GM06990 (cell line): ENCODE measurements at regions not wholly inside any gene's neighbourhood (a gene's known extent, or its start where the extent isn't known, plus 50 kb on each side); places are given as distances from the start of the nearest gene placed in this dataset.
"Not testable (repeated sequence)": the region's sequence is repeated elsewhere in the genome, so short reads cannot be mapped to it uniquely, and the experiment has no call there.

Source experiments
- DNase-seq: peaks from one replicate; pipeline ENCODE4 v3.0.0-alpha.2; 2011; ENCODE audit not compliant: insufficient read length; ENCODE audit errors: extremely low read depth
- H3K27me3 ChIP-seq: replicated peaks from 2 replicates; pipeline ENCODE4 v1.6.0; 2011; ENCODE audit warnings: low read length; ENCODE audit not compliant: control insufficient read depth, insufficient read depth
- H3K36me3 ChIP-seq: 2 replicates; pipeline ENCODE4 v1.5.1; 2011; ENCODE audit warnings: low read length; ENCODE audit not compliant: control insufficient read depth, insufficient read depth
- H3K4me3 ChIP-seq: replicated peaks from 2 replicates; pipeline ENCODE4 v1.5.1; 2011; ENCODE audit warnings: low read depth, mild to moderate bottlenecking, control low read depth, low read length
- TF ChIP-seq, protein P1 (sequence below): IDR thresholded peaks from 2 replicates; pipeline ENCODE4 v1.5.1; 2011; ENCODE audit warnings: low read length, control low read depth, mild to moderate bottlenecking, inconsistent platforms; ENCODE audit not compliant: insufficient read depth, poor library complexity, severe bottlenecking

DNA sequence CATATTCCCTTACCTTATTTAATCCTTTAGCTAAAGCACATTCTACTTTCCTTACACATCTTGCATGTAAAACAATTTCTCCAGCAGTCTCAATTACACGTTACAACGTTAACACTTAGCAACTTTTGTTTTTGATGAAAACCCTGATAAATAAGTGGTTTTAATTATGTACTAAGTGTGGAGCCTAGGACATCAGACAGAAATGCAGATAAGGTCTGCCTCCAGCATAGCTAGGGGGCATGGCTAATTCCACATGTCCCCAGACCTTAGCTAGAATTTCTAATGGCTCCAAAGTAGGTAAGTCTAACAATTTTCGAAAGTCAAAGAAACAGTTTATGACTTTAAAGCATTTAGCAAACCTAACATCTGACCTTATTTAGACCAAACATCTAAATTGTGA is 77.4 kb upstream of the TERB2 start:
- Histone ChIP-seq H3K4me3 (peak overlapping the region; percentile 79), H3K27me3 (no peaks in the 10 kb centered on the region), H3K36me3 (peaks cover 13% of the 10 kb centered on the region)
- no peak for DNase-seq
- TF ChIP-seq, protein P1, sequence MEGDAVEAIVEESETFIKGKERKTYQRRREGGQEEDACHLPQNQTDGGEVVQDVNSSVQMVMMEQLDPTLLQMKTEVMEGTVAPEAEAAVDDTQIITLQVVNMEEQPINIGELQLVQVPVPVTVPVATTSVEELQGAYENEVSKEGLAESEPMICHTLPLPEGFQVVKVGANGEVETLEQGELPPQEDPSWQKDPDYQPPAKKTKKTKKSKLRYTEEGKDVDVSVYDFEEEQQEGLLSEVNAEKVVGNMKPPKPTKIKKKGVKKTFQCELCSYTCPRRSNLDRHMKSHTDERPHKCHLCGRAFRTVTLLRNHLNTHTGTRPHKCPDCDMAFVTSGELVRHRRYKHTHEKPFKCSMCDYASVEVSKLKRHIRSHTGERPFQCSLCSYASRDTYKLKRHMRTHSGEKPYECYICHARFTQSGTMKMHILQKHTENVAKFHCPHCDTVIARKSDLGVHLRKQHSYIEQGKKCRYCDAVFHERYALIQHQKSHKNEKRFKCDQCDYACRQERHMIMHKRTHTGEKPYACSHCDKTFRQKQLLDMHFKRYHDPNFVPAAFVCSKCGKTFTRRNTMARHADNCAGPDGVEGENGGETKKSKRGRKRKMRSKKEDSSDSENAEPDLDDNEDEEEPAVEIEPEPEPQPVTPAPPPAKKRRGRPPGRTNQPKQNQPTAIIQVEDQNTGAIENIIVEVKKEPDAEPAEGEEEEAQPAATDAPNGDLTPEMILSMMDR = no peak

DNA sequence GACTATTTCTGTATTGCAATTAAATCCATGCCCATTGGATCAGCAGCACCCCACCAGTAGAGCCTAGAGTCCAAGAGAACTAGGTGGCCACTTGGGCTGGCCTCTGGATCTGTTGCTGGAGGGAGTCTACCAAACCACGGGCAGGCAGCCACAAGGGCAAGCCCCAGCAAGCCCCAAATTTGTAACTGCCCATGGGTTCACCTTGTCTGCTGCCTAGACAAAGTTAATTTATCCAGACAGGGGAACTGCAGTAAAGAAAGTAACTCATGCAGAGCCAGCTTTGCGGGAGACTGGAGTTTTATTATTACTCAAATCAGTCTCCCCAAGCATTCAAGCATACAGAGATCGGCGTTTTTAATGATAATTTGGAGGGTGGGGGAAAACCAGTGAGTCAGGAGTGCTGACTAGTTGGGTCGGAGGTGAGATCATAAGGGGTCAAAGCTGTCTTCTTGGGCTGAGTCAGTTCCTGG is 74.0 kb upstream of the TERB2 start:
- TF ChIP-seq, protein P1 = no peak
- H3K27me3 ChIP-seq = no peaks in the 10 kb centered on the region
- H3K36me3 ChIP-seq = peaks cover 3% of the 10 kb centered on the region
- peak; percentile 81 for DNase-seq
- H3K4me3 ChIP-seq = peak overlapping the region; percentile 79

DNA sequence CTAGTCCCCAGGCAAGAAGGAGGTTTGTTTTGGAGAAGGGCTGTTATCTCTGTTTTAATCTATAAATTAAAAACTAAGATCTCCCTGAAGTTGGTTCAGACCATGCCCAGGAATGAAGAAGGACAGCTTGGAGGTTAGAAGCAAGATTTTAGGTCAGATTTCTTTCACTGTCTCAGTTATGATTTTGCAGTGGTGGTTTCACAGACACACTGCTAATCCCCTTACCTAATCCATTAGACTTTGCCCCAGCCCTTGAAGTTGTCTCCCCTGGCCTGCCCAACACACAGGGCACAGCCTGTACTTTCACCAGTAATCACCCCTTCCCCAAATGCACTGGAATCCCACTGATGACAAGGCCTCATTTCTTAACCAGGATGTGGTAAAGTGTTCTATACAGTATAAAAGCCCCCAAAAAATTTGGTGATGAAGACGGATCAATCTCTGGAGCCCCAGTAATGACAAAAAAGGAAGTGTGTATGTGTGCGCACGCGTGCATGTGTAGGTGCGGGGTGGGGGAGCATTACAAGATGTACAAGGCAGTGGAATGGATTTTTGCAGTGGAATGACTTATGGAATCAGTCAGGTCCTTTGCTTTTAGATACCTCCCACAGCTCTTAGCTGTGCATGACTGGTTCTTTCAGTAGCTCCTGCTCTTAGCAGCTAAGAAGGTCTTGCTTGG is 73.1 kb upstream of the TERB2 start:
- no peak overlapping the region for H3K4me3 ChIP-seq
- peak; percentile 30 for DNase-seq
- TF ChIP-seq, protein P1 = no peak
- no peaks in the 10 kb centered on the region for H3K27me3 ChIP-seq
- H3K36me3 ChIP-seq = no peaks in the 10 kb centered on the region

DNA sequence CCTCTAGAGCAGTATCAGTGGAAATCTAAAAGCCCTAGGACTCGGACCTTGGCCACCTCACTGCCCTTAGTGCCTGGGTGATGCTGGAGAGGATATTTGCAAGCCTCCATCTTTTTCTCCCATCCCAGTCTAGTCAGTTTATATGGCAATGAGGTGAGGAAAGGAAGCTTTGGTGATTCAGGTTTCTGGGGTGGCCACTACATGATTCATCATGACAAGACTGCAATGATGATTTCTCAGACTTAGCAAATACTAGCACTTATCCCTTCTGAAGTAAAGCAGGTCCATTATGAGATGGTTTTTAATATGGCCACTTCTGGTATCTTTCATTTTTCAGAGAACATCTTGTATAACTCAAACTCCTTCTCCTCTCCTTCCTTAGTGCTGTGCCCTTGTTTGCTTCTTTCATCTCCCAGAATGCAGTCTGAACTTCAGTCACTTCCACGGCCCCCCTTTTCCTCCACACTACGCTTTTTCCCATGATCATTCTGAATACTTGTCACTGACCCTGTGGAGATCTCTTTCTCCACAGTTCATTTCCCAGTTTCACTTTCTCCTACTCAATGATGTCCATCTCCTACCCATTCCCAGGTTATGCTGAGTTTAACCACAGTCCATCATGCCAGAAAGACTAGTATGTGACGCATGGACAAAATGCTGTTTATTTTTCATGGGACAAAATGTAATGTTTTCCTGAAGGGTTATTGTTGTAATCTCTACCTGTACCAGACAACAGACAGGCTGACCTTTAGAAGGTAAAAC is 57.4 kb upstream of the TERB2 start:
- H3K4me3 ChIP-seq, H3K27me3 ChIP-seq, DNase-seq, H3K36me3 ChIP-seq: not testable (repeated sequence)

DNA sequence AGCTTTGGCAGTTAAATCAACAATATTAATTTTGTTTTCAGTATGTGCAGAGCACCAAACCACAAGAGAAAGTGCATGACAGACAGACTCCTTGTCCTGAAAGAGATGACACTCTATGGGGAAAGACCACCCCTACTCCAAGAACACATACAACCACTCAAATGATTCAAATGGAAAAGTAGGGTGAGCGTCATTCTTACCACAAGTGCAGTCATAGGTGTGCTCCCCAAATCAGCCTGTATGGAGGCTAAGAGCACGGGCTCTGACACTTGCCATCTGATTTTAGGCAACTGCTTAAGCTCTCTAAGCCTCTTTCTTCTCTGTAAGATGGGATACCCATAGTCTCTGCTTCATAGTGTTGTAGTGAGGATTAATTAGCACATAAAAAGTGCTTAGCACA is 56.7 kb upstream of the TERB2 start:
- not testable (repeated sequence) for DNase-seq, H3K27me3 ChIP-seq, H3K4me3 ChIP-seq, H3K36me3 ChIP-seq

DNA sequence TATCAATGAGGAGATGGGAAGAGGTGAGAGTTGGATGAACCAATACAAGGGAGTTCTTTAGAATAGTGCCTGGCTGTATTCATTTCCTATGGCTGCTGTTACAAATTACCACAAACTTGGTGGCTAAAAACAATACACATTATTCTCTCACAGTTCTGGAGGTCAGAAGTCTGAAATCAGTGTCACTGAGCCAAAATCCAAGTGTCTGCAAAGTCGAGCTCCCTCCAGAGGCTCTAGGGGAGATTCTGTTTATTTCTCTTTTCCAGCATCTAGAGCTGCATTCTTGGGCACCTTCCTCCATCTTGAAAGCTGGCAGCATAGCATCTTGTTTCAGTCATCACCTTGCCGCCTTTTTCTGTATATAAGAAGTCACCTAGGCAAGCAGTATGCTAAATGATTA is 55.7 kb upstream of the TERB2 start:
- not testable (repeated sequence) for H3K27me3 ChIP-seq, DNase-seq, H3K36me3 ChIP-seq, H3K4me3 ChIP-seq
- TF ChIP-seq, protein P1 = peak; percentile 4

DNA sequence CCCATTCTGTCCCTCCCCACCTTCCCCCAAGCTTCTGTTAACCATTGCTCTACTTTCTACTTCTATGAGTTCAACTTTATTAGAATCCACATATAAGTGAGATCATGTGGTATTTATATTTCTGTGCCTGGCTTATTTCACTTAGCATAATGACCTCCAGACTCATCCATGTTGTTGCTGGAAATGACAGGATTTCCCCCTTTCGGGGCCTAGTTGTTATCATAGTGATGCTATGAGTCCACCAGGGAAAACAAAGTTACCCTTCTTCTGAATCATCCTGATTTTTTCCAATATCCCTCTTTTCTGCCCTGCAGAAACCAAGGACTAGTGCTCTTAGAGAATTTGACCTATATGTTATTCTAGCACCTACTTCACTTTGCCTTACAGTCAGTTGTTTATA is 53.2 kb upstream of the TERB2 start:
- not testable (repeated sequence) for H3K27me3 ChIP-seq, H3K36me3 ChIP-seq, H3K4me3 ChIP-seq, DNase-seq

DNA sequence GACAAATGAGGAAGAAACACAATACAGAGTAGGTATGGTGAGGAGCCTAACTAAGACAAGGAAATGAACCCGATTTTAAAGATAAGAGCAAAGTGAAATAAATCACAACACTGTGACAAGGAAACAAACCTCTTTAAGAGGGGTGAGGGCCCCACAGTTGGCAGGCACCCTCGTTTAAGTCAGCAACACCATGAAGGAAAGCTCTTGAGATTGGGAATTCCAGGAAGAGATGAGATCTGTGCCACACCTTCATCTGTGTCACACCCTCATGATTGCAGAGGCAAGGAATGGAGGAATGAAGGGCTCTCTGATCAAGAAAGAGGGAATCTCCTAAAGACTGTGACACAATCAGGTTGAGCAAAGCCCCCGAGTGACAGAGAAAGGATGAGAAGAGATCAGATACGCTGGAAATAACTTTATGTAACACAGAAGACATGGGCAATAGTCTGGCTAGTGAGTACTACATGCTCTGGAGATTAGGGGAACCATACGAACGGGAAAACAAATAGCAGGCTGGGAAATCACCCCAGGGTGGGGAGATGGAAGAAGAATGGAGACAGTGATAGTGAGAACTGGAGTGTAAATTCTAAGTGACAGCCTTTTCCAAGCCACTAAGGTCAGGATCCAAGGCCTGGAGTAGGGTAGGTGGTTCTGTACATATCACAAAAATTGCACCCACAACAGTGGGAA is 51.7 kb upstream of the TERB2 start:
- DNase-seq, H3K4me3 ChIP-seq, H3K27me3 ChIP-seq, H3K36me3 ChIP-seq: not testable (repeated sequence)
